H1 (cell line): ENCODE measurements at regions not wholly inside any gene's neighbourhood (a gene's known extent, or its start where the extent isn't known, plus 50 kb on each side); places are given as distances from the start of the nearest gene placed in this dataset.

Experiments used
- CTCF ChIA-PET: fragments of 300-600 bp; sonication (Branson Sonifier 250); formaldehyde crosslinking; loops from one replicate; lab custom pipeline; 2021; ENCODE audit not compliant: partially characterized antibody; lab: Charles Lee
- POLR2A ChIA-PET: fragments of 300-600 bp; sonication (Branson Sonifier 250); formaldehyde crosslinking; loops from one replicate; lab custom pipeline; 2021; ENCODE audit warnings: inconsistent platforms; ENCODE audit not compliant: partially characterized antibody; lab: Charles Lee
- DNase-seq, 2 experiments: peaks; one replicate each; pipeline versions ENCODE4 v3.0.0 to v3.0.0-alpha.2; 2010 to 2022; ENCODE audit warnings: low spot score in 2 of 2, low read depth in 1 of 2, mixed read lengths in 1 of 2
- FAIRE-seq: peaks from 2 replicates; lab custom pipeline; 2011; peaks lifted over from hg19 to GRCh38; lab: Jason Lieb, UNC
- H2AFZ ChIP-seq: 2 replicates; pipeline ENCODE4 v1.8.1; 2012; ENCODE audit warnings: low read length, inconsistent platforms
- H2AK5ac ChIP-seq: 2 replicates; pipeline ENCODE4 v1.6.1; 2013; ENCODE audit warnings: low read depth, low read length
- H2BK120ac ChIP-seq: replicated peaks from 2 replicates; pipeline ENCODE3; 2013; ENCODE audit warnings: low read depth, low read length, inconsistent platforms
- H2BK12ac ChIP-seq: 2 replicates; pipeline ENCODE4 v1.6.1; 2013; ENCODE audit warnings: low read depth, low read length
- H2BK15ac ChIP-seq: 2 replicates; pipeline ENCODE4 v1.6.1; 2013; ENCODE audit warnings: low read length
- H2BK20ac ChIP-seq: 2 replicates; pipeline ENCODE4 v1.6.1; 2013; ENCODE audit warnings: low read length
- H2BK5ac ChIP-seq: 2 replicates; pipeline ENCODE4 v1.6.1; 2013; ENCODE audit warnings: low read depth, low read length
- H3K14ac ChIP-seq: 2 replicates; pipeline ENCODE4 v1.6.1; 2013; ENCODE audit warnings: inconsistent platforms; ENCODE audit not compliant: insufficient read length
- H3K18ac ChIP-seq: 2 replicates; pipeline ENCODE4 v1.6.1; 2013; ENCODE audit warnings: low read length; ENCODE audit errors: extremely low read depth
- H3K23ac ChIP-seq: 2 replicates; pipeline ENCODE4 v1.6.1; 2013; ENCODE audit warnings: inconsistent platforms; ENCODE audit not compliant: insufficient read length
- H3K23me2 ChIP-seq: 2 replicates; pipeline ENCODE4 v1.6.1; 2013; ENCODE audit warnings: low read depth, low read length
- H3K27ac ChIP-seq: 2 replicates; pipeline ENCODE4 v1.6.1; 2011; ENCODE audit warnings: low read depth, low read length, inconsistent platforms
- H3K27me3 ChIP-seq, 4 experiments: replicated peaks in 1 of 4; 1 replicate in 1 of 4; 2 replicates in 3 of 4; pipeline versions ENCODE4 v1.6.1 to v1.8.1; 2011 to 2013; ENCODE audit warnings: low read length in 3 of 4, mild to moderate bottlenecking in 3 of 4, inconsistent platforms in 2 of 4, mixed read lengths in 2 of 4, moderate library complexity in 1 of 4; ENCODE audit not compliant: control insufficient read depth in 3 of 4, insufficient read depth in 3 of 4; ENCODE audit errors: extremely low read depth in 1 of 4
- H3K36me3 ChIP-seq, 4 experiments: 2 replicates each; pipeline versions ENCODE4 v1.6.1 to v1.8.1; 2011 to 2013; ENCODE audit warnings: mild to moderate bottlenecking in 4 of 4, low read length in 3 of 4, moderate library complexity in 2 of 4, control low read depth in 1 of 4, inconsistent platforms in 1 of 4; ENCODE audit not compliant: insufficient read depth in 4 of 4, control insufficient read depth in 2 of 4
- H3K4ac ChIP-seq: replicated peaks from 2 replicates; pipeline ENCODE3; 2013; ENCODE audit warnings: low read length, low read depth, mixed read lengths, inconsistent platforms; ENCODE audit not compliant: insufficient read length
- H3K4me1 ChIP-seq, 4 experiments: replicated peaks in 1 of 4; 1 replicate in 1 of 4; 2 replicates in 3 of 4; pipeline versions ENCODE4 v1.6.1 to v1.8.1; 2011 to 2013; ENCODE audit warnings: low read length in 3 of 4, inconsistent platforms in 2 of 4, mixed read lengths in 1 of 4; ENCODE audit not compliant: insufficient read depth in 4 of 4, control insufficient read depth in 3 of 4
- H3K4me2 ChIP-seq, 2 experiments: 2 replicates each; pipeline versions ENCODE4 v1.6.1 to v1.8.1; 2011 to 2013; ENCODE audit warnings: low read depth in 2 of 2, low read length in 2 of 2, control low read depth in 1 of 2, inconsistent platforms in 1 of 2, mild to moderate bottlenecking in 1 of 2; ENCODE audit not compliant: insufficient read depth in 1 of 2
- H3K4me3 ChIP-seq, 4 experiments: fragments of 200-600, 300-600 bp in 1 of 4; sonication (generic), shearing (Covaris generic), sonication (Bioruptor Twin) in 1 of 4; 2 replicates each; pipeline versions ENCODE4 v1.5.1 to v1.8.1; 2011 to 2016; ENCODE audit warnings: low read length in 4 of 4, low read depth in 3 of 4, control low read depth in 2 of 4, inconsistent platforms in 2 of 4, mild to moderate bottlenecking in 2 of 4, mixed read lengths in 1 of 4, moderate library complexity in 1 of 4; ENCODE audit not compliant: insufficient read depth in 2 of 4; ENCODE audit errors: extremely low read depth in 1 of 4
- H3K56ac ChIP-seq: replicated peaks from 2 replicates; pipeline ENCODE3; 2013; ENCODE audit warnings: low read depth, mild to moderate bottlenecking, mixed read lengths, low read length, inconsistent platforms; ENCODE audit not compliant: insufficient read length
- H3K79me1 ChIP-seq: 2 replicates; pipeline ENCODE4 v1.6.1; 2013; ENCODE audit warnings: low read depth, low read length, control low read depth
- H3K79me2 ChIP-seq, 2 experiments: 2 replicates each; pipeline versions ENCODE4 v1.6.1 to v1.8.1; 2012 to 2013; ENCODE audit warnings: low read length in 2 of 2, mild to moderate bottlenecking in 2 of 2, inconsistent platforms in 1 of 2; ENCODE audit not compliant: insufficient read depth in 2 of 2, control insufficient read depth in 1 of 2
- H3K9ac ChIP-seq, 4 experiments: replicated peaks in 1 of 4; 1 replicate in 1 of 4; 2 replicates in 3 of 4; pipeline versions ENCODE4 v1.6.1 to v1.8.1; 2011 to 2013; ENCODE audit warnings: low read depth in 3 of 4, low read length in 3 of 4, control low read depth in 2 of 4, mild to moderate bottlenecking in 2 of 4, moderate library complexity in 2 of 4, inconsistent platforms in 1 of 4; ENCODE audit errors: extremely low read depth in 1 of 4
- H3K9me3 ChIP-seq, 2 experiments: 2 replicates each; pipeline versions ENCODE4 v1.6.1 to v1.8.1; 2012 to 2013; ENCODE audit warnings: mild to moderate bottlenecking in 2 of 2, moderate library complexity in 2 of 2, control low read depth in 1 of 2, inconsistent platforms in 1 of 2, low read depth in 1 of 2, low read length in 1 of 2, mixed read lengths in 1 of 2; ENCODE audit not compliant: insufficient read depth in 2 of 2
- H4K20me1 ChIP-seq, 2 experiments: replicated peaks in 1 of 2; 2 replicates each; pipeline versions ENCODE3 to v1.8.1; 2011 to 2013; ENCODE audit warnings: inconsistent platforms in 2 of 2, low read length in 2 of 2, mild to moderate bottlenecking in 1 of 2; ENCODE audit not compliant: insufficient read depth in 2 of 2, control insufficient read depth in 1 of 2
- H4K5ac ChIP-seq: 2 replicates; pipeline ENCODE4 v1.6.1; 2013; ENCODE audit warnings: low read length, low read depth, mixed read lengths, inconsistent platforms; ENCODE audit not compliant: insufficient read length
- H4K8ac ChIP-seq: 2 replicates; pipeline ENCODE4 v1.8.0; 2013; ENCODE audit warnings: mild to moderate bottlenecking, moderate library complexity, low read length, inconsistent platforms; ENCODE audit not compliant: insufficient read depth; ENCODE audit errors: extremely low read depth
- H4K91ac ChIP-seq: replicated peaks from 2 replicates; pipeline ENCODE3; 2013; ENCODE audit warnings: low read length, mixed read lengths, inconsistent platforms; ENCODE audit not compliant: insufficient read length
- FOSL1 ChIP-seq: IDR thresholded peaks from 2 replicates; pipeline ENCODE4 v1.6.1; 2011; ENCODE audit warnings: mild to moderate bottlenecking, low read depth, low read length, moderate library complexity; ENCODE audit not compliant: insufficient read depth
- SIX5 ChIP-seq: IDR thresholded peaks from 2 replicates; pipeline ENCODE4 v1.6.1; 2011; ENCODE audit warnings: mild to moderate bottlenecking, low read depth, low read length
- WGBS, 2 experiments: shearing (Covaris generic) in 1 of 2; methylation state at CpG; one replicate each; pipeline versions ENCODE4 v1.1.6 to v1.1.7; 2013 to 2015; ENCODE audit warnings: low lambda C conversion rate in 2 of 2, mixed read lengths in 2 of 2, inconsistent platforms in 1 of 2, low coverage in 1 of 2, missing lambda C conversion rate in 1 of 2; ENCODE audit not compliant: insufficient replicate concordance in 2 of 2, insufficient coverage in 1 of 2, insufficient read length in 1 of 2; ENCODE audit errors: extremely low coverage in 1 of 2, missing lambda C conversion rate in 1 of 2; 5-methylcytosine and 5-hydroxymethylcytosine counted together

GRCh38 chr19:29044037-29044436 lies 168.9 kb downstream of the UQCRFS1 start:
- H2AK5ac ChIP-seq: no peak overlapping the region
- H2BK15ac ChIP-seq: no peak overlapping the region

More at GRCh38 chr19:29044037-29044436, 168.9 kb downstream of the UQCRFS1 start:
- DNase-seq: no peak
- no peaks in the 10 kb centered on the region for H3K79me1 ChIP-seq
- H3K4ac ChIP-seq: no peak overlapping the region
- no peak overlapping the region for H3K56ac ChIP-seq
- H3K9ac ChIP-seq: no peak overlapping the region
- H3K18ac ChIP-seq: no peak overlapping the region
- peaks cover 1 to 12% (median 7%) of the 10 kb centered on the region in 4 experiments; a peak in 5 of 7 replicates for H3K4me1 ChIP-seq
- no peak overlapping the region for H4K8ac ChIP-seq
- H3K4me3 ChIP-seq: no peak overlapping the region
- no peak overlapping the region for H2AFZ ChIP-seq
- no peak overlapping the region for H3K23ac ChIP-seq
- FAIRE-seq: no peak
- no peak overlapping the region for H4K91ac ChIP-seq
- no peaks in the 10 kb centered on the region for H4K20me1 ChIP-seq
- H3K36me3 ChIP-seq: no peaks in the 10 kb centered on the region
- H3K14ac ChIP-seq: no peak overlapping the region
- H3K9me3 ChIP-seq: no peaks in the 10 kb centered on the region
- no peak overlapping the region for H2BK5ac ChIP-seq
- no peak overlapping the region for H4K5ac ChIP-seq
- WGBS, 2 experiments: 93% methylated on average over 5 of the region's 5 CpGs; no CpG with 5 or more reads in 1 of the 2 experiments
- no peak for TF ChIP-seq FOSL1
- TF ChIP-seq SIX5: no peak
- H3K4me2 ChIP-seq: no peak overlapping the region
- CTCF ChIA-PET: interaction anchor here (1.0 to 1.7 kb wide), 3 partner anchors 22 to 78 kb away, joined by 3 to 9 read pairs (median 3); no protein-coding TSS in a partner anchor
- no peak overlapping the region for H2BK20ac ChIP-seq
- no peaks in the 10 kb centered on the region; a peak in 2 of 7 replicates for H3K27me3 ChIP-seq
- POLR2A ChIA-PET: no interaction called here
- no peak overlapping the region for H3K27ac ChIP-seq
- no peaks in the 10 kb centered on the region for H3K23me2 ChIP-seq
- H2BK12ac ChIP-seq: no peak overlapping the region
- no peaks in the 10 kb centered on the region for H3K79me2 ChIP-seq
- no peak overlapping the region for H2BK120ac ChIP-seq
